SK-N-SH (cell line): ENCODE measurements at regions not wholly inside any gene's neighbourhood (a gene's known extent, or its start where the extent isn't known, plus 50 kb on each side); places are given as distances from the start of the nearest gene placed in this dataset.

Source experiments
- CTCF ChIA-PET: fragments of 300-600, 350-600 bp; formaldehyde crosslinking; extraction: SDS; loops from one replicate; lab custom pipeline; 2021; lab: Yijun Ruan, JAX
- POLR2A ChIA-PET: fragments of 350-600 bp; sonication (Branson Sonifier 250); formaldehyde crosslinking; extraction: SDS; loops from one replicate; lab custom pipeline; 2020; ENCODE audit warnings: antibody characterized with exemption, inconsistent platforms; lab: Yijun Ruan, JAX
- DNase-seq: peaks from one replicate; pipeline ENCODE4 v3.0.0; 2012
- H2AFZ ChIP-seq: fragments of 200-600 bp; sonication (generic); 2 replicates; pipeline ENCODE4 v1.8.1; 2016; ENCODE audit warnings: antibody characterized with exemption, mild to moderate bottlenecking, low read depth
- H3F3A ChIP-seq: fragments of 200-600 bp; sonication (generic); replicated peaks from 2 replicates; pipeline ENCODE3; 2016; ENCODE audit warnings: antibody characterized with exemption, mild to moderate bottlenecking; ENCODE audit not compliant: insufficient read depth
- H3K27ac ChIP-seq, 2 experiments: fragments of 200-500 bp in 1 of 2; fragments of 200-600 bp in 1 of 2; sonication (Bioruptor generic) in 1 of 2; sonication (generic), shearing (Covaris generic) in 1 of 2; 2 replicates each; pipeline versions ENCODE4 v1.5.1 to v1.6.1; 2014 to 2016; ENCODE audit warnings: low read depth in 2 of 2, inconsistent platforms in 1 of 2, low read length in 1 of 2, mild to moderate bottlenecking in 1 of 2, mixed read lengths in 1 of 2
- H3K27me3 ChIP-seq: fragments of 200-600 bp; sonication (generic), shearing (Covaris generic); 2 replicates; pipeline ENCODE4 v1.6.1; 2016; ENCODE audit warnings: mixed run types; ENCODE audit not compliant: insufficient read depth
- H3K36me3 ChIP-seq, 2 experiments: fragments of 200-500 bp in 1 of 2; fragments of 200-600 bp in 1 of 2; sonication (Bioruptor generic) in 1 of 2; sonication (generic) in 1 of 2; replicated peaks in 1 of 2; 2 replicates each; pipeline versions ENCODE3 to v1.5.1; 2014 to 2016; ENCODE audit warnings: low read length in 1 of 2, mild to moderate bottlenecking in 1 of 2; ENCODE audit not compliant: insufficient read depth in 2 of 2, control insufficient read depth in 1 of 2
- H3K4me1 ChIP-seq, 2 experiments: fragments of 200-500 bp in 1 of 2; fragments of 200-600 bp in 1 of 2; sonication (Bioruptor generic) in 1 of 2; sonication (generic), shearing (Covaris generic) in 1 of 2; 2 replicates each; pipeline versions ENCODE4 v1.5.1 to v1.6.1; 2014 to 2016; ENCODE audit warnings: low read depth in 1 of 2, low read length in 1 of 2, mixed run types in 1 of 2; ENCODE audit not compliant: insufficient read depth in 2 of 2, control insufficient read depth in 1 of 2
- H3K4me2 ChIP-seq: fragments of 200-600 bp; sonication (generic), shearing (Covaris generic); 2 replicates; pipeline ENCODE4 v1.6.1; 2017; ENCODE audit warnings: mixed run types
- H3K4me3 ChIP-seq, 2 experiments: fragments of 200-500 bp in 1 of 2; fragments of 200-600 bp in 1 of 2; sonication (Bioruptor generic) in 1 of 2; sonication (generic), shearing (Covaris generic) in 1 of 2; 2 replicates each; pipeline versions ENCODE4 v1.5.1 to v1.8.1; 2014 to 2016; ENCODE audit warnings: low read depth in 2 of 2, inconsistent platforms in 1 of 2, low read length in 1 of 2, mild to moderate bottlenecking in 1 of 2, mixed read lengths in 1 of 2, moderate library complexity in 1 of 2
- H3K79me2 ChIP-seq: fragments of 200-600 bp; sonication (generic); 2 replicates; pipeline ENCODE4 v1.8.1; 2017; ENCODE audit warnings: mild to moderate bottlenecking; ENCODE audit not compliant: insufficient read depth
- H3K9ac ChIP-seq: fragments of 200-600 bp; sonication (generic); 2 replicates; pipeline ENCODE4 v1.6.1; 2017; ENCODE audit warnings: mixed run types
- H3K9me2 ChIP-seq: fragments of 200-600 bp; sonication (generic); 2 replicates; pipeline ENCODE4 v1.6.1; 2017; ENCODE audit warnings: mixed run types
- H3K9me3 ChIP-seq: fragments of 200-600 bp; sonication (generic); 2 replicates; pipeline ENCODE4 v1.6.1; 2017; ENCODE audit warnings: mixed run types, mild to moderate bottlenecking, moderate library complexity
- H4K20me1 ChIP-seq: fragments of 200-600 bp; sonication (generic); 2 replicates; pipeline ENCODE4 v1.6.1; 2017; ENCODE audit warnings: mild to moderate bottlenecking, mixed run types; ENCODE audit not compliant: insufficient read depth
- CHD2 ChIP-seq: fragments of 150-350 bp; IDR thresholded peaks from 2 replicates; pipeline ENCODE4 v1.6.1; 2018; ENCODE audit warnings: low read length; ENCODE audit not compliant: partially characterized antibody
- ELF1 ChIP-seq: IDR thresholded peaks from 2 replicates; pipeline ENCODE4 v1.4.0; 2012
- FOSL2 ChIP-seq: IDR thresholded peaks from 2 replicates; pipeline ENCODE4 v1.4.0; 2012; ENCODE audit warnings: low read depth, mild to moderate bottlenecking, moderate library complexity, borderline replicate concordance
- FOXJ3 ChIP-seq: sonication (generic); formaldehyde crosslinking; IDR thresholded peaks from 2 replicates; pipeline ENCODE4 v1.5.1; 2020; ENCODE audit warnings: mild to moderate bottlenecking, missing genetic modification reagents
- GABPA ChIP-seq: IDR thresholded peaks from 2 replicates; pipeline ENCODE4 v1.4.0; 2012; ENCODE audit warnings: low read depth, mild to moderate bottlenecking
- GATA2 ChIP-seq: sonication (generic); formaldehyde crosslinking; IDR thresholded peaks from 2 replicates; pipeline ENCODE4 v1.5.0; 2020; ENCODE audit warnings: mild to moderate bottlenecking, missing genetic modification reagents
- IRF3 ChIP-seq: fragments of 150-350 bp; IDR thresholded peaks from 2 replicates; pipeline ENCODE4 v1.6.1; 2016; ENCODE audit warnings: mild to moderate bottlenecking, low read depth, low read length
- JUND ChIP-seq: IDR thresholded peaks from 2 replicates; pipeline ENCODE4 v1.4.0; 2012
- MEF2A ChIP-seq: IDR thresholded peaks from 2 replicates; pipeline ENCODE4 v1.4.0; 2012; ENCODE audit warnings: low read depth, borderline replicate concordance
- MXI1 ChIP-seq: IDR thresholded peaks from 2 replicates; pipeline ENCODE4 v1.6.1; 2012; ENCODE audit warnings: mild to moderate bottlenecking, low read depth, low read length, improper control_type of control experiment
- NRF1 ChIP-seq: IDR thresholded peaks from 2 replicates; pipeline ENCODE4 v1.6.1; 2012; ENCODE audit warnings: low read depth, mild to moderate bottlenecking, low read length
- PBX3 ChIP-seq: IDR thresholded peaks from 2 replicates; pipeline ENCODE4; 2012
- POLR2AphosphoS5 ChIP-seq: IDR thresholded peaks from 2 replicates; pipeline ENCODE4 v1.6.1; 2012; ENCODE audit warnings: low read depth, low read length
- RAD21 ChIP-seq: IDR thresholded peaks from 2 replicates; pipeline ENCODE4 v1.6.1; 2012; ENCODE audit warnings: mild to moderate bottlenecking, low read length
- REST ChIP-seq: IDR thresholded peaks from 2 replicates; pipeline ENCODE4 v1.6.1; 2012; ENCODE audit warnings: mild to moderate bottlenecking, low read depth, low read length, moderate library complexity
- SMC3 ChIP-seq: IDR thresholded peaks from 2 replicates; pipeline ENCODE4 v1.6.1; 2012; ENCODE audit warnings: low read depth, low read length, improper control_type of control experiment
- TEAD4 ChIP-seq: IDR thresholded peaks from 2 replicates; pipeline ENCODE4 v1.4.0; 2012; ENCODE audit warnings: mild to moderate bottlenecking, borderline replicate concordance; ENCODE audit not compliant: insufficient read depth
- ZBTB33 ChIP-seq: IDR thresholded peaks from 2 replicates; pipeline ENCODE4 v1.4.0; 2012; ENCODE audit warnings: low read depth, borderline replicate concordance
- WGBS: methylation state at CpG from one replicate; pipeline ENCODE4 v1.1.6; 2017; ENCODE audit warnings: low lambda C conversion rate; 5-methylcytosine and 5-hydroxymethylcytosine counted together

GRCh38 chr1:21346365-21347071 lies 56.3 kb upstream of the ECE1 start:
- no peak for DNase-seq
- Histone ChIP-seq H2AFZ (peak overlapping the region; percentile 89; the same call in 1 of the 2 replicates), H3K4me3 (peak overlapping the region; percentile 73 to 78; a peak in 3 of 4 replicates), H3F3A (no peaks in the 10 kb centered on the region), H3K79me2 (peaks cover 28% of the 10 kb centered on the region), H3K4me1 (peaks cover 0 to 33% of the 10 kb centered on the region in 2 experiments; a peak in 1 of 4 replicates), H3K4me2 (peak overlapping the region; percentile 85), H3K9me2 (no peaks in the 10 kb centered on the region), H3K36me3 (no peaks in the 10 kb centered on the region), H3K27ac (no peak overlapping the region), H4K20me1 (peaks cover 10% of the 10 kb centered on the region; the same call in 1 of the 2 replicates), H3K9me3 (no peaks in the 10 kb centered on the region), H3K27me3 (no peaks in the 10 kb centered on the region; the same call in 1 of the 2 replicates), H3K9ac (peak overlapping the region; percentile 75)
- 67% methylated on average over 13 of the region's 13 CpGs for WGBS
- TF ChIP-seq MEF2A (no peak), PBX3 (no peak), MXI1 (no peak), JUND (no peak), SMC3 (no peak), ZBTB33 (no peak), GABPA (no peak), REST (no peak), NRF1 (no peak), ELF1 (no peak), RAD21 (no peak), POLR2AphosphoS5 (no peak), TEAD4 (no peak), FOXJ3 (no peak), GATA2 (CRISPR knock-in tag) (no peak), FOSL2 (no peak), IRF3 (no peak), CHD2 (no peak)
- ChIA-PET POLR2A (interaction anchor here (1.0 to 1.8 kb wide), 2 partner anchors 46 to 92 kb away, joined by 3 to 18 read pairs; no protein-coding TSS in a partner anchor), CTCF (interaction anchor here (1.0 to 2.9 kb wide), 3 partner anchors 76 to 91 kb away, joined by 3 to 22 read pairs (median 13); no protein-coding TSS in a partner anchor)
